MM.1S (cell line): ENCODE measurements at regions not wholly inside any gene's neighbourhood (a gene's known extent, or its start where the extent isn't known, plus 50 kb on each side); places are given as distances from the start of the nearest gene placed in this dataset.

Source experiments
- EZH2phosphoT487 ChIP-seq: fragments of 300-600 bp; sonication (generic); IDR thresholded peaks from 2 replicates; pipeline ENCODE4 v1.6.1; 2018; ENCODE audit warnings: antibody characterized with exemption, low read length
- TF ChIP-seq, protein P1 (sequence below): fragments of 300-600 bp; sonication (generic); IDR thresholded peaks from 2 replicates; pipeline ENCODE4 v1.5.1; 2016; ENCODE audit warnings: antibody characterized with exemption, low read length, mixed read lengths

DNA sequence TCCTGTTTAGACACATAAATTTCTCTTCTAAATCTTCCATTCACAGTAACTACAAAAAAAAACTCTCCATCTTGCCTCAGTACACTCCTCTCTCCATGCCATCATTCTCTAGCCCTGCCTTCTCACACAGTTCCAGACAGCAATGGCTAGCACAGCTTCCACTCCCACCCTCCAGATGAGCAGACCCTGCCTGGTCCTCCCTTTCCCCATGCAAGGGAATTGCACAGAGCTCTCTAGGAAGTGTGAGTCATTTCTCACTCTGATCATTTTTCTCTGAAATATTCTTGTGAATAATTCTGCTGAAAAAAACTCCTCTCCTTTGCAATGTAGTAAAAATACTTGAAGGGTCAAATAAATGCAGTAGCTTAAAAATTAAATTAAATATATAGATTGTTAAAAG lies 170.6 kb downstream of the BMP4 start:
- TF ChIP-seq, protein P1, sequence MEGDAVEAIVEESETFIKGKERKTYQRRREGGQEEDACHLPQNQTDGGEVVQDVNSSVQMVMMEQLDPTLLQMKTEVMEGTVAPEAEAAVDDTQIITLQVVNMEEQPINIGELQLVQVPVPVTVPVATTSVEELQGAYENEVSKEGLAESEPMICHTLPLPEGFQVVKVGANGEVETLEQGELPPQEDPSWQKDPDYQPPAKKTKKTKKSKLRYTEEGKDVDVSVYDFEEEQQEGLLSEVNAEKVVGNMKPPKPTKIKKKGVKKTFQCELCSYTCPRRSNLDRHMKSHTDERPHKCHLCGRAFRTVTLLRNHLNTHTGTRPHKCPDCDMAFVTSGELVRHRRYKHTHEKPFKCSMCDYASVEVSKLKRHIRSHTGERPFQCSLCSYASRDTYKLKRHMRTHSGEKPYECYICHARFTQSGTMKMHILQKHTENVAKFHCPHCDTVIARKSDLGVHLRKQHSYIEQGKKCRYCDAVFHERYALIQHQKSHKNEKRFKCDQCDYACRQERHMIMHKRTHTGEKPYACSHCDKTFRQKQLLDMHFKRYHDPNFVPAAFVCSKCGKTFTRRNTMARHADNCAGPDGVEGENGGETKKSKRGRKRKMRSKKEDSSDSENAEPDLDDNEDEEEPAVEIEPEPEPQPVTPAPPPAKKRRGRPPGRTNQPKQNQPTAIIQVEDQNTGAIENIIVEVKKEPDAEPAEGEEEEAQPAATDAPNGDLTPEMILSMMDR: no peak
- TF ChIP-seq EZH2phosphoT487: no peak
